Nephron (organoid): ENCODE measurements at regions not wholly inside any gene's neighbourhood (a gene's known extent, or its start where the extent isn't known, plus 50 kb on each side); places are given as distances from the start of the nearest gene placed in this dataset.

ENCODE experiments used
- H3K27ac Mint-ChIP-seq, 3 experiments: 2 replicates each; pipeline ENCODE4 v1.8.0; 2020; ENCODE audit warnings: mixed read lengths in 3 of 3, mild to moderate bottlenecking in 2 of 3, moderate library complexity in 1 of 3
- H3K27me3 Mint-ChIP-seq: 2 replicates; pipeline ENCODE4 v1.8.0; 2021; ENCODE audit warnings: low read depth, mild to moderate bottlenecking, moderate library complexity, mixed read lengths
- H3K36me3 Mint-ChIP-seq: 2 replicates; pipeline ENCODE4 v1.8.0; 2020; ENCODE audit warnings: low read depth, mixed read lengths
- H3K4me1 Mint-ChIP-seq: 2 replicates; pipeline ENCODE4 v1.8.0; 2020; ENCODE audit warnings: mixed read lengths
- H3K4me3 Mint-ChIP-seq, 3 experiments: 2 replicates each; pipeline ENCODE4 v1.8.0; 2020; ENCODE audit warnings: mild to moderate bottlenecking in 3 of 3, mixed read lengths in 3 of 3, moderate library complexity in 2 of 3
- H3K9me3 Mint-ChIP-seq: 2 replicates; pipeline ENCODE4 v1.8.0; 2020; ENCODE audit warnings: mixed read lengths
- TF ChIP-seq, protein P1 (sequence below), 3 experiments: fragments of 200-600 bp; sonication (generic); IDR thresholded peaks; one replicate each; pipeline ENCODE4 v1.5.0; 2021; ENCODE audit warnings: antibody characterized with exemption in 3 of 3; ENCODE audit not compliant: unreplicated experiment in 3 of 3

- Mint-ChIP-seq H3K27me3 (no peaks in the 10 kb centered on the region), H3K9me3 (no peaks in the 10 kb centered on the region), H3K27ac (no peak overlapping the region), H3K4me1 (peaks cover 4% of the 10 kb centered on the region), H3K36me3 (no peaks in the 10 kb centered on the region), H3K4me3 (no peak overlapping the region)
- TF ChIP-seq, protein P1, sequence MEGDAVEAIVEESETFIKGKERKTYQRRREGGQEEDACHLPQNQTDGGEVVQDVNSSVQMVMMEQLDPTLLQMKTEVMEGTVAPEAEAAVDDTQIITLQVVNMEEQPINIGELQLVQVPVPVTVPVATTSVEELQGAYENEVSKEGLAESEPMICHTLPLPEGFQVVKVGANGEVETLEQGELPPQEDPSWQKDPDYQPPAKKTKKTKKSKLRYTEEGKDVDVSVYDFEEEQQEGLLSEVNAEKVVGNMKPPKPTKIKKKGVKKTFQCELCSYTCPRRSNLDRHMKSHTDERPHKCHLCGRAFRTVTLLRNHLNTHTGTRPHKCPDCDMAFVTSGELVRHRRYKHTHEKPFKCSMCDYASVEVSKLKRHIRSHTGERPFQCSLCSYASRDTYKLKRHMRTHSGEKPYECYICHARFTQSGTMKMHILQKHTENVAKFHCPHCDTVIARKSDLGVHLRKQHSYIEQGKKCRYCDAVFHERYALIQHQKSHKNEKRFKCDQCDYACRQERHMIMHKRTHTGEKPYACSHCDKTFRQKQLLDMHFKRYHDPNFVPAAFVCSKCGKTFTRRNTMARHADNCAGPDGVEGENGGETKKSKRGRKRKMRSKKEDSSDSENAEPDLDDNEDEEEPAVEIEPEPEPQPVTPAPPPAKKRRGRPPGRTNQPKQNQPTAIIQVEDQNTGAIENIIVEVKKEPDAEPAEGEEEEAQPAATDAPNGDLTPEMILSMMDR (IDR thresholded peaks at IDR 0.05; ENCODE audit: unreplicated experiment in 3 of 3) = no peak
Measured at GRCh38 chr15:25967116-25967515, 104.0 kb upstream of the ATP10A start.

- TF ChIP-seq, protein P1 (IDR thresholded peaks at IDR 0.05; ENCODE audit: unreplicated experiment in 3 of 3) = no peak
- Mint-ChIP-seq H3K4me3 (no peak overlapping the region), H3K4me1 (peaks cover 3% of the 10 kb centered on the region), H3K9me3 (no peaks in the 10 kb centered on the region), H3K36me3 (no peaks in the 10 kb centered on the region), H3K27ac (no peak overlapping the region), H3K27me3 (no peaks in the 10 kb centered on the region)
Measured at GRCh38 chr15:25965326-25965725, 102.2 kb upstream of the ATP10A start.

DNA sequence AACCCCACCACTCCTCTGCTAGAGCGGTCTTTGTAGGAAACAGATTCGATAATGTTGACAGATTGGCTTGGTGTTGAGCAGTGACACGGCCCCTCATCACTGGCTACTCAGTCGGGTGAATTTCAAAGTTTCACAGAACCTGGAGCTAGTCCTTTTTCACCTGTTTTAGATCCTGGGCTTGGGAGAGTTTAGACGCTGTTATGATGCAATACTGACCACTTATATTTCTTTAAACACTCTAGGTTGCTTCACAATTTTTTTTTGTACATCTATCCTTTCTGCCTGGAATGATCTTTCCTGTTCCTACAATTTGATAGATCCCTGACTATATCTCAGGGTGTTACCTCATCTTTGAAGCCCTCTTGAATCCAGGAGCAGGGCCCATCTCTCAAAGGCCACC, 97.1 kb upstream of the ATP10A start:
- no peaks in the 10 kb centered on the region for H3K36me3 Mint-ChIP-seq
- TF ChIP-seq, protein P1 (IDR thresholded peaks at IDR 0.05; ENCODE audit: unreplicated experiment in 3 of 3) = no peak

GRCh38 chr15:25959100-25959499, 96.0 kb upstream of the ATP10A start:
- Mint-ChIP-seq H3K27ac (no peak overlapping the region), H3K9me3 (peaks cover 2% of the 10 kb centered on the region), H3K4me3 (no peak overlapping the region), H3K36me3 (no peaks in the 10 kb centered on the region), H3K27me3 (peaks cover 7% of the 10 kb centered on the region), H3K4me1 (no peaks in the 10 kb centered on the region)
- TF ChIP-seq, protein P1 (IDR thresholded peaks at IDR 0.05; ENCODE audit: unreplicated experiment in 3 of 3) = no peak

More for the DNA sequence above, 97.1 kb upstream of the ATP10A start:
- Mint-ChIP-seq H3K27ac (no peak overlapping the region), H3K4me3 (no peak overlapping the region), H3K4me1 (no peaks in the 10 kb centered on the region), H3K27me3 (peaks cover 7% of the 10 kb centered on the region), H3K9me3 (no peaks in the 10 kb centered on the region)

GRCh38 chr15:25955628-25956027, 92.5 kb upstream of the ATP10A start:
- H3K9me3 Mint-ChIP-seq = peaks cover 8% of the 10 kb centered on the region
- TF ChIP-seq, protein P1 (IDR thresholded peaks at IDR 0.05; ENCODE audit: unreplicated experiment in 3 of 3) = no peak
- H3K36me3 Mint-ChIP-seq = no peaks in the 10 kb centered on the region
- H3K4me1 Mint-ChIP-seq = no peaks in the 10 kb centered on the region
- H3K27ac Mint-ChIP-seq = no peak overlapping the region
- H3K27me3 Mint-ChIP-seq = peaks cover 7% of the 10 kb centered on the region
- H3K4me3 Mint-ChIP-seq = no peak overlapping the region

GRCh38 chr15:25954398-25954797, 91.3 kb upstream of the ATP10A start:
- H3K27ac Mint-ChIP-seq = no peak overlapping the region
- no peak overlapping the region for H3K4me3 Mint-ChIP-seq
- H3K9me3 Mint-ChIP-seq = peaks cover 8% of the 10 kb centered on the region
- H3K27me3 Mint-ChIP-seq = peaks cover 4% of the 10 kb centered on the region
- no peaks in the 10 kb centered on the region for H3K4me1 Mint-ChIP-seq
- TF ChIP-seq, protein P1 (IDR thresholded peaks at IDR 0.05; ENCODE audit: unreplicated experiment in 3 of 3) = no peak
- H3K36me3 Mint-ChIP-seq = no peaks in the 10 kb centered on the region
